ENCODE measurements at regions not wholly inside any gene's neighbourhood (a gene's known extent, or its start where the extent isn't known, plus 50 kb on each side); places are given as distances from the start of the nearest gene placed in this dataset.
A peak's percentile ranks its signal among the peaks of the same experiment; 100 is the strongest.

- peak; percentile 56 for TF ChIP-seq CTCF (IDR thresholded peaks at IDR 0.05; ENCODE audit: insufficient read depth, low read length, poor library complexity, severe bottlenecking)
- no peak for TF ChIP-seq EZH2phosphoT487 (conservative IDR thresholded peaks at IDR 0.05; ENCODE audit: low read length)
Measured at GRCh38 chr1:199046618-199047017, 407.8 kb downstream of the PTPRC start.
